Kidney epithelial cell (primary cell): ENCODE measurements at regions not wholly inside any gene's neighbourhood (a gene's known extent, or its start where the extent isn't known, plus 50 kb on each side); places are given as distances from the start of the nearest gene placed in this dataset.
A peak's percentile ranks its signal among the peaks of the same experiment; 100 is the strongest.
"Not testable (repeated sequence)": the region's sequence is repeated elsewhere in the genome, so short reads cannot be mapped to it uniquely, and the experiment has no call there.

Experiments
- DNase-seq: peaks from one replicate; pipeline ENCODE4 v3.0.0-alpha.2; 2010; ENCODE audit warnings: low read depth
- H3K27me3 ChIP-seq: 2 replicates; pipeline ENCODE4 v1.6.0; 2011; ENCODE audit warnings: low read length; ENCODE audit not compliant: control insufficient read depth, insufficient read depth
- H3K36me3 ChIP-seq: 2 replicates; pipeline ENCODE4 v1.5.1; 2011; ENCODE audit warnings: low read length; ENCODE audit not compliant: control insufficient read depth, insufficient read depth
- H3K4me3 ChIP-seq: 2 replicates; pipeline ENCODE4 v1.5.1; 2011; ENCODE audit warnings: low read depth, mild to moderate bottlenecking, control low read depth, low read length
- TF ChIP-seq, protein P1 (sequence below): IDR thresholded peaks from 2 replicates; pipeline ENCODE4 v1.5.1; 2011; ENCODE audit warnings: mild to moderate bottlenecking, moderate library complexity, low read length, control low read depth, inconsistent platforms; ENCODE audit not compliant: insufficient read depth, poor library complexity, severe bottlenecking

- DNase-seq, H3K36me3 ChIP-seq, H3K27me3 ChIP-seq, H3K4me3 ChIP-seq: not testable (repeated sequence)
Observed at GRCh38 chr9:91512235-91512634, 88.6 kb upstream of the NFIL3 start.

- TF ChIP-seq, protein P1, sequence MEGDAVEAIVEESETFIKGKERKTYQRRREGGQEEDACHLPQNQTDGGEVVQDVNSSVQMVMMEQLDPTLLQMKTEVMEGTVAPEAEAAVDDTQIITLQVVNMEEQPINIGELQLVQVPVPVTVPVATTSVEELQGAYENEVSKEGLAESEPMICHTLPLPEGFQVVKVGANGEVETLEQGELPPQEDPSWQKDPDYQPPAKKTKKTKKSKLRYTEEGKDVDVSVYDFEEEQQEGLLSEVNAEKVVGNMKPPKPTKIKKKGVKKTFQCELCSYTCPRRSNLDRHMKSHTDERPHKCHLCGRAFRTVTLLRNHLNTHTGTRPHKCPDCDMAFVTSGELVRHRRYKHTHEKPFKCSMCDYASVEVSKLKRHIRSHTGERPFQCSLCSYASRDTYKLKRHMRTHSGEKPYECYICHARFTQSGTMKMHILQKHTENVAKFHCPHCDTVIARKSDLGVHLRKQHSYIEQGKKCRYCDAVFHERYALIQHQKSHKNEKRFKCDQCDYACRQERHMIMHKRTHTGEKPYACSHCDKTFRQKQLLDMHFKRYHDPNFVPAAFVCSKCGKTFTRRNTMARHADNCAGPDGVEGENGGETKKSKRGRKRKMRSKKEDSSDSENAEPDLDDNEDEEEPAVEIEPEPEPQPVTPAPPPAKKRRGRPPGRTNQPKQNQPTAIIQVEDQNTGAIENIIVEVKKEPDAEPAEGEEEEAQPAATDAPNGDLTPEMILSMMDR, result no peak
- H3K36me3 ChIP-seq, result no peaks in the 10 kb centered on the region
- DNase-seq, result no peak
- no peak overlapping the region for H3K4me3 ChIP-seq
- H3K27me3 ChIP-seq, result no peaks in the 10 kb centered on the region
Observed at GRCh38 chr9:91503673-91504081, 80.0 kb upstream of the NFIL3 start.

DNA sequence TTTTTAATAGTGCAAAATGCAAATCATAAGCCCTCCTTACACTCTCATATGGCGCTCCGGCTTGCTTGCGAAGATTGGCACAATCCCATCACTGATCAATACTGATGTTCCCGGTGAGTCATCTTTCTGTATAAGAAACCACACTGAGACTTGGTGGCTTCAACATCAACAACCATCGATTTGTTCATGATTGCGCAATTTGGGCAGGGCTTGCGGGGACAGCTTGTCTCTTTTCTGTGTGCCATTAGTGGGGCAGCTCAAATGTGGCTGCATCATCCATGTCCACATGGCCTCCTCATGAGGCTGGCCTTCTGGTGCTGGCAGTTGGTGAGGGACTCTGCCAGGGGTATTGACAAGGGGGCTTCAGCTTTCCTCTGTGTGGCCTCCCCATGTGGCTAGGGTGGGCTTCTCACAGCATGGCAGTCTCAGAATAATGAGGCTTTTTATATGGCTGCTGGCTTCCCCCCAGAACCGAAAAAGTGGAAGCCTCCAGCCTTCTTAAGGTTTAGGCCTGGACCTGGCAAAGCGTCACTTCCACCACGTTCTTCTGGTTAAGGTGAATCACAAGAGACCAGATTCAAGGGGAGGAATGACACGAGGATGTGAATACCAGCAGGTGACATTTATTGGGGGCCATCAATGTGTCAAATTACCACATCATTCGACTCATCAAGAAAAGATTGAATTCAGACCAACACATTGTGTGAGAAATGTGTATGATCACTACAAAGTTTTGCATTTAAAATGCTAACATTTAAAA is 79.5 kb upstream of the NFIL3 start:
- H3K36me3 ChIP-seq, result no peaks in the 10 kb centered on the region
- TF ChIP-seq, protein P1, result no peak
- no peak for DNase-seq
- H3K4me3 ChIP-seq, result no peak overlapping the region
- H3K27me3 ChIP-seq, result no peaks in the 10 kb centered on the region

DNA sequence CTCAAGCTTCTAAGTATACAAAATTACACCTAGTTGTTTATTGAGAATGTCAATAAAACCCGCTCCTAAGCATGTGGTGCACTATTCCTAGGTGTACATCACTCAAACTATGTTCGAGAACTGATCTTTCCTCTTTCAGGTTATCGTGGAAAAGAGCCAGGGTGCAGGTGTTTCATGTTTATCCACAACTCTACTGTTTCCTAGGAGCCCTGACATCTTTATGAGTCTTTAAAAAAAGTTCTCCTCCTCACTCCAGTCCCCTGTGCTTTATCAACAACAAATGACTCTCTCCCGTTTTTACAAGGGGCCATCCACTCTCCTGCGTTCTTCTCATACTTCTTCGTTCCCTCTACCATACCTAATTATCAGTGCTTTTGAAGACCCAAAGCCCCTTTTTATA is 78.8 kb upstream of the NFIL3 start:
- DNase-seq, result no peak
- TF ChIP-seq, protein P1, result no peak
- Histone ChIP-seq H3K36me3 (no peaks in the 10 kb centered on the region), H3K4me3 (no peak overlapping the region), H3K27me3 (no peaks in the 10 kb centered on the region)

GRCh38 chr9:91500509-91501014 is 76.9 kb upstream of the NFIL3 start:
- H3K27me3 ChIP-seq, result no peaks in the 10 kb centered on the region
- no peak overlapping the region for H3K4me3 ChIP-seq
- TF ChIP-seq, protein P1, result no peak
- H3K36me3 ChIP-seq, result no peaks in the 10 kb centered on the region
- DNase-seq, result peak; percentile 69

DNA sequence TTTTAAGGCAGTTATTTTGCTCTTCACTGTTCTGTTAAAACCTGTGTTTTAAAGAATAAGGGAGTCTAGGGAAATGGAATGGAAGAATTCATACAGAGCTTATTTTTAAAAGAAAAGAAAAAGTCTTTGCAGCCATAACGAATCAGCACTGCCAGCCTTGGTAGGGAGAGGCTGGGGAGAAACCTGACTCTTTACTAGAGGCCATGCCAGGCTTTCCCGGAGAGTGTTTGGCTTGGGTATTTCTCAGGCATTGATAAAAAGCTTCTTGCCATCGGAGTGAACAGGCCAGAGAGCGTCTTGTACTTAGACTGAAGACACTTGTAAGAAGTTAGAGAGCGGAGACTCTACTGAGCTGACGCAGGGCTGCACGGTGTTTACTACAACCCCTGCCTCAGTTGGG is 72.7 kb upstream of the NFIL3 start:
- no peak for DNase-seq
- TF ChIP-seq, protein P1, result no peak
- Histone ChIP-seq H3K4me3 (no peak overlapping the region), H3K36me3 (no peaks in the 10 kb centered on the region), H3K27me3 (no peaks in the 10 kb centered on the region)
